Ecto neural progenitor cell (in vitro differentiated cells): ENCODE measurements at regions not wholly inside any gene's neighbourhood (a gene's known extent, or its start where the extent isn't known, plus 50 kb on each side); places are given as distances from the start of the nearest gene placed in this dataset.
A peak's percentile ranks its signal among the peaks of the same experiment; 100 is the strongest.
"Not testable (repeated sequence)": the region's sequence is repeated elsewhere in the genome, so short reads cannot be mapped to it uniquely, and the experiment has no call there.

Source experiments
- DNase-seq: peaks from one replicate; pipeline ENCODE4 v3.0.0-alpha.2; 2018; ENCODE audit warnings: low spot score

DNA sequence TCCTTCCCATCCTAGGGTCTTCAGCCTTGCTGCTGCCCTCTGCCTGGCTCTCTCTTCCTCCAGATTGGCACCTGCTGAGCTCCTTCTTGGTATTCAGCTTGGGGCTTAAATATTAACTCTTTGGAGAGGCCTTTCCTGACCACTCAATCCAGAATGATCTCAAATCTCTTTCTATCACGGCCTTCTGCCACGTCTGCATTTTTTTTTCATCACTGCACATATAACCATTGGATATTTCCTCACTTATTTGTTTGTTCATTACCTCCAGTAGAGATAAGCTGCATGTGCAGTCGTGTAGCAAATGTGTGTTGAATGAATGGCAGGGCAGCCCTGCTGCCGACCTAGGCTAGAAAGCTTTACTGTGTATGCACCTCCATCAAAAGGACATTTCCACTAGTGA, 51.6 kb upstream of the MPP7 start:
- DNase-seq: no peak

DNA sequence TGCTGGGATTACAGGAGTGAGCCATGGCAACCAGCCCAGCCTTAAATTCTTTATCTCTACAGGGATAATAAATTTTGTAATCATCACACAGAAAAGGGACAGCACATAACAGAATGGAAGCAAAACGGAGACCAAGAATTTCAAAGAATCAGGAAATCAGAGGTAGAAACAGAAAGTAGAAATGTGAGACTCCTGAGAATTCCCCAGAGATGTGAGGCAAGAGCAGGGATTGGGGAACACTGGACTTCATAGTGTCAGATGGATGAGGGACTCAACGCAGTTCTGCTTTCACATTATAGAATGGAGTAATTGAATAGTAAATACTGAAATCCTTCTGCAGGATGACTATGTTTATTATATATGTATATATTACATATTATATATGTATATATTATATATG, 52.5 kb upstream of the MPP7 start:
- no peak for DNase-seq

DNA sequence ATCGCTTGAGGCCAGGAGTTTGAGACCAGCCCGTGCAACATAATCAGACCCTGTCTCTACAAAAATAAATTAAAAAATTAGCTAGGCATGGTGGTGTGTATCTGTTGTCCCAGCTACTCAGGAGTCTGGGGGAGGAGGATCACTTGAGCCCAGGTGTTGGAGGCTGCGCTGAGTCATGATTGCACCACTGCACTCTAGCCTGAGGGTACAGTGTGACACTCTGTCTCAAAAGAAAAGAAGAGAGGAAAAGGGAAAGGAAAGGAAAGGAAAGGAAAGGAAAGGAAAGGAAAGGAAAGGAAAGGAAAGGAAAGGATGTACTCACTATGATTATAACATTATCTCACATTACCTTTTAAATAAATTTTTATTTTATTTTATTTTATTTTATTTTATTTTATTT, 56.5 kb upstream of the MPP7 start:
- no peak for DNase-seq

DNA sequence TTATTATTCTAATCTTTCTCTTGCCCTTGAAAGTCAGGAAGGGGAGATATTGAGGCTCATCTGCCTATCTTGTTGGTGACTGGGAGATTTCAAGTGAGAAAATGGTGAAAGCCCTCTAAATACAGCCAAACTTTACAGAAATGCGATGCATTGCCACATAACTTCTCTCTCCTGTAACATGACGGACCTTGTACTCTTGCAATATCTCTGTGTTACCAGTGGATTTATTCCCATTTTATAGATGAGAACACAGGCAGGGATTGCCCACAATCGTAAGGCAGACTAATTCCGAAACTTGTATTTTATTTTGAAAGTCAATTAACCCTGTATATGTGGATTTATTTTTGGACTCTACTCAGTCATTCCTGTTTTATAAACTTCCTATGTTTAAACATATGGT, 57.3 kb upstream of the MPP7 start:
- no peak for DNase-seq

DNA sequence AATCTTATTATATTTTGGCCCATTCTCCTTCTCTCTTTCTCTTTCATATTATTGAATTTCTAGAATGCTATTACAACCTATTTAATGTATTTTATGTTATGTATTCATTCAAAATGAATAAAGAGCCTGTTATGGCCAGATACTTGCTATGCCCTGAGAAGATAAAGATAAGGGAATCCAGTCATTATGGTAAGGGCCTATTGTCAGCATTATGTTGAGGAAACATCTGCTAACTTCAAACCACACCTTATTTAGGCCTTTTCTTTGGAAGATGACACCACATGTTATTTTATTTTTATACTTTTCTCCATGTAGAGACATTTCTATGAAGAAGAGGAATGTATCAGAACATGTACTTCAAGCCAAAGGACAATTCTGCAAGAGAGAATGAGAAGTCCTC, 60.5 kb upstream of the MPP7 start:
- no peak for DNase-seq

DNA sequence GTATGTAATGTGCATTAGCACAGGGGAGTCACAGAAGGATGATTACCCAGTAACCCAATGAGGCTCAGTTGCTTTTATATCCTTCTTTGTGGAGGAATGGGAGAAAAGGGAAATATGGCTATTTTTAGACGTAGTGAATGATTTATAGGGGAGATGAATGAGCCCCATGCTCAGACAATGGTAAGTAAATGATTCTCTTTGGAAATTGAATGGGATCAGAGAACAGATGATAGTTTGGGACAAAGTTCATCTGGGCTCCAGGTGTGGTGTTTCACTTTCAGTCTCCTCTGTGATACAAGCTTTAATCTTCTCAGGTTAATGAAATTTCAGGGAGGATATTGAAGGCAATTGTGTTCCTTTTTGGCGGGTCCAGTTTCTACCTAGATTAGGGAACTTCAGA, 63.0 kb upstream of the MPP7 start:
- DNase-seq: no peak

DNA sequence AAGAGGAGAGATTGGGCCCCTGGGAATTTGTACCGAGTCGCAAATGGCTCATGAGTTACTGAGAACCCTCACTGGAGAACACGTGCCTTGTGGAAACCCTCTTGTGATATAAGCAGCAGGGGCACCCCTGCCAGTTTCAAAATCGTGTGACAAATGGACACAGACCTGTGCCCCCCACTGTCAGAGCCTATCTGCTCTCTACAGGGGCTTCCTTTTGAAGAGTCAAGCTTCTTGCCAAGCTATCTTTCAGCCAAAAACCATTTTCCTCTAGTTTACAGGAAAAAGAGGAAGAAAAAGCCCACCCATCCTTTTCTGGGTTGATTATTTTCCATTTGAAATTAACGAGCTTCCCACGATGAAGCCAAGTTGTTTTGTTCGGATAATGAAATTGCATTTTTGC, 64.1 kb upstream of the MPP7 start:
- no peak for DNase-seq

DNA sequence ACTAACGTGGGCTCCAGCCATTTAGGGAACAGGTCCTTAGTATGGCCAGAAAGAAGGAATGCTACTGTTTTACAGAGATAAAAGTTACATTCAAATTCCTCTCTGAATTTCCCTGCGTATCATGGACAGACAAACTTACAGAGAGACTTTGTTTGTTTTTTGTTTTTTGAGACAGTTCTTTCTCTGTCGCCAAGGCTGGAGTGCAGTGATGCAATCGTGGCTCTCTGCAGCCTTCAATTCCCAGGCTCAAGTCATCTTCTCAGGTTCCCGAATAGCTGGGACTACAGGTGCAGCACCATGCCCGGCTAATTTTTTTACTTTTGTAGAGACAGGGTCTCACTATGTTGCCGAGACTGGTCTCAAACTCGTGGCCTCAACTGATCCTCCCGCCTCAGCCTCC, 64.5 kb upstream of the MPP7 start:
- no peak for DNase-seq

DNA sequence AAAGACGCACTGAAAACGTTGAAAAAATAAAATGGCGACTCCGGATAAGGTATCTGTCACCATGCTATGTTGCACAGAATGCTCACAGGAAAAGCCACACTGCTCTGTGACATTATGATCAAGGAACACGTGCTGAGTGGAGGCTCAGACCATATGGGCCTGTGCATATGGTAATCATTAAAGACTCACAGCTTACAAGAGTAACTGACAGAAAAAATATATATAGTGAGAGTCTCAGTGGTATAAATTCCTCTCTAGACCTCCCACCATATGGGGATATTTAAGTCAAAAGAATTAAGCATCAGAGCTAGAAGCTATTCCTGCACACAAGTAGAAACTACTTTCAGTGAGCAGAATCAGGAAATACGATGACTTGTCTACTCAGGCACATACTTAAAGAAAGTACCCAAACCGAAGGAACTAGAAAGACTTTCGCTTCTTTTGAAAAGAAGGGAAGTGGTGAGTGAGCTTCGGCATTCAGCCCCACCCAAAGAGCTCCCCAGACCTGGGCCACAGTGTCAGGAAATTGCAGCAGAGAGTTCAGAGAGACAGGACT, 65.1 kb upstream of the MPP7 start:
- no peak for DNase-seq

DNA sequence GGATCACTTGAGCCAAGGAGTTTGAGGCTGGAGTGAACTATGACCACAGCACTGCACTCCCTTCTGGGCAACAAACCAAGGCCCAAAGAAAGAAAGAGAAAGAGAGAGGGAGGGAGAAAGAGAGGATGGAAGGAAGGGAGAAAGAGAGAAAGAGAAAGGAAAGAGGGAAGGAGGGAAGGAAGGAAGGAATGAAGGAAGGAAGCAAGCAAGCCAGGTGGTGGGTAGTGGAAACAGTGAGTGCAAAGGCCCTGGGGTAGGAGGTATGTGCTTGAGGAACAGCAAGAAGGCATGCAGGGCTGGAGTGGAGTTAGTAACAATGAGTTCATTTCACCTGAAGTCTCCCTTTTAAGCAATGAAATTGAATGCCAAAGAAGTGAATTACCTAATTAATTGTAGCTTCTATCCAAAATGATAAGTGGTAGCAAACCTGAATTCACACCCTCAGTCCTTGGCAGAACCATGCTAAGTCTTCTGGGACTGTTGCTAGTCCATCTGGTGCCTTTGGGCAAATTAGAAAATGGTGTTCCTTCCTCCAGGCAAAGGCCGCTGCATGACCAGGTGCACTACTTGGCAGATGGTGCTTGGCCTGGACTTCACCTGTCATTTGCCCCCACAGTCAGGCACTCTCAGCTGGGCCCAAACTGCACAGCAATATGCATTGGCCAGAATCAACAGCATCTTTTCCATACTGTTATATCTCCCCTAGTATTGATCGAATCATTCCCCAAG, 67.4 kb upstream of the MPP7 start:
- DNase-seq: no peak

DNA sequence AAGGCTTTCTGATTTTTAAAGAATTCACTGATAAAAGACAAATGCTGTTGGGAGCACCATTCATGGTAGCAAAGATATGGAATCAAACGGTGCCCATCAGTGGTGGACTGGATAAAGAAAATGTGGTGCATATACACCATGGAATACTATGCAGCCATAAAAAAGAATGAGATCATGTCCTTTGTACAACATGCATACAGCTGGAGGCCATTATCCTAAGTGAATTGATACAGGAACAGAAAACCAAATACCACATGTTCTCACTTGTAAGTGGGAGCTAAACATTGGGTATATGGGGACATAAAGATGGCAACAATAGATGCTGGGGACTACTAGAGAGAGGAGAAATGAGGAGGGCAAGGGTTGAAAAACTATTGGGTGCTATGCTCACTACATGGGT, 68.8 kb upstream of the MPP7 start:
- not testable (repeated sequence) for DNase-seq

DNA sequence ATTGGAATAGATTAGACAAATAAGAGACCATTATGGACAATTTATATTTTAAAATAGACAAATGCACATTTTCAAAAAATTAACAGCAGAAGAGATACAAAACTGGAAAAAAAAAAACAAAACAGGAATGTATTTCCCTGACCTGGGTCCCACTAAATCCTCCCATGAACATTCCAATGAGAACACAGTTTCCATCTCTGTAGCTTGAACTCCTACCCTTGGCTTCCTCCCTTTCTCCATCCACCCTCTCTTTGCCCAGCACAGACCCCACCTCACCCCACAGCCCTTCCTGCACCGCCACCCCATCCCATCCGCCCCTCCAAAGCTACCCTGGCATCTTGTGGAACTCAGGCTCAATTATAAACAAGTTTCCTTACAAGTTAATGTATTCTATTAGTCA, 71.2 kb upstream of the MPP7 start:
- DNase-seq: no peak

DNA sequence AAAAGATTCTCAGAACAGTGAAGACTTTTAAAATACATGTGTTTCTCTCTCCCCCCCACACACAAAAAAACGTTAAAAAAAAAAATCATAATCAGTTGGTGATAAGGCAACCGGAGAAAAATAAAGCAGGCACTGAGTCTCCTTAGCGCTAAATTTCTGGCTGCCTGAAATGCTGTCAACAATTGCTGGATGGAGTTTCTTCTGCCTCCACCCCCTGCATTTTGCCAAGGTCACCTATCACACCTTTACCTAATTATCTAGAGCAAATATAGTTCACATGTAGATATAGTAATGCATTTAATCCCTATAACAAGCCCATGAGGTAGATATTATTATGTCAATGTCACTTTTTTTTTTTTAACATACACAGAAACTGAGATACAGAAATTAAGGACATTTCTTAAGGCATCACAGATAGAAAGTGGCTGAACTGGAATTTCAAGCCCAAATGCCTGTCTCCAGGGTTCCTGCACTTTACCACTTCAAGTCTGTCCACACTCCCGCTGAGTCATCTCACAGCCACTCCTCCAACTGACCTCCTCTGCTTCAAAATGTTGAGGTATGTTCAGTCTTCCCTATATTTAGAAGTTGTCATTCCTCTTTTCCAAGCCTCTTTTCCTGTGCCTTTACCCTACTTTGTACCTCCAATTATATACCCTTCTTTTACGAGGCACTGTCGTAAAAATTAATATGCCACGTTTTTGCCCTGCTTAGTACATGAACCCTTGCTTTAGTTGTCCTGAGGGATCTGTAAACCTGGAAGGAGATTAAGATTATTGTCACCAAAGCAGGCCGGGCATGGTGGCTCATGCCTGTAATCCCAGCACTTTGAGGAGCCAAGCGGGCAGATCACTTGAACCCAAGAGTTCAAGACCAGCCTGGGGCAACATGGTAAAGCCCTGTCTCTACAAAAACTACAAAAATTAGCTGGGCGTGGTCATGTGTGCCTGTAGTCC, 72.8 kb upstream of the MPP7 start:
- no peak for DNase-seq

DNA sequence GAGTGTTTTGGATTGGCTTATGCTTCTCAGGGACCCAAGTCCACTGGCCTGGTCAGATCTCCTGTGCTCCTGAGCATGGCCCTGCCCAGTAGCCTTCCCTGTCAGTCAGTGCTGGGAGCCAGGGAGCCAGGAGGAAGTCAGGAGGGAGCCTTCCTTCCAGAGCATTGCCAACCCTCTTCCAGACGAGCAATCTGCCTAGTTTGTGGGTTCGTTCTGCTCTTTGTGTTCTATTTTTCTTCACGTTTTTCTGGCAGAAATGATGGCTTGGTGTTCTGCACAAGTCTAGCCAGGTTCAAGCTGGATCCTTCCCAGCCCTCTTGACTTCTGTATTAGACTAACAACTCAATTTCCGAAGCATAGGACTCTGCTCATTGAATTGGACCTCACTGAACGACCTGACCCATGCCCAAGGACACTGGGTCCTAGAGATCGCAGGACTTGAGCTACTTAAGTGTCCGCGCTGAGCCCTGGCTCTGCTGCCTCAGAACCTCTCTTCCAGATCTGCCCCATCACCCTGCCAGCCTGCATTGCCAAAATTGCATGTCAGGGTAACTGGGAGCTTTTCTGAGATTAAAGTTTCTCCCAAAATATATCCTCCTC, 76.2 kb upstream of the MPP7 start:
- no peak for DNase-seq

DNA sequence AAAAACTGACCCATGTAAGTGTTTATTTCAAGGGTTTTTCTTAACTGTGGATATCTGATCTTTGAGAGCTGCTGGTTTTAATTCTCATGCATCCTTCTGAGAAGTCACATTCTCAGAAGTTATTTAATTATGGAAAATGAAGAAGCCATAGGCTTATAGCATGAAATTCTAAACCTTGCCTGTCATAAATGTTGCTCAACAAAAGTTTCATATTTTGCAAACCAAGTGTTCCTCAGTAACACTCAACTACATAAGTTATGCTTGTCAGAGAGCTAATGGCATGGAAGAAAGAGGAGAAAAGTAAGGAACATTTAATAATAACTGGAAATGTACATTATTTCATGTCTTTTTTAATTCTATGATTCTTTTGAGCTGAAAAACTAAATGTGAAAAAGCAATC, 78.6 kb upstream of the MPP7 start:
- DNase-seq: no peak

DNA sequence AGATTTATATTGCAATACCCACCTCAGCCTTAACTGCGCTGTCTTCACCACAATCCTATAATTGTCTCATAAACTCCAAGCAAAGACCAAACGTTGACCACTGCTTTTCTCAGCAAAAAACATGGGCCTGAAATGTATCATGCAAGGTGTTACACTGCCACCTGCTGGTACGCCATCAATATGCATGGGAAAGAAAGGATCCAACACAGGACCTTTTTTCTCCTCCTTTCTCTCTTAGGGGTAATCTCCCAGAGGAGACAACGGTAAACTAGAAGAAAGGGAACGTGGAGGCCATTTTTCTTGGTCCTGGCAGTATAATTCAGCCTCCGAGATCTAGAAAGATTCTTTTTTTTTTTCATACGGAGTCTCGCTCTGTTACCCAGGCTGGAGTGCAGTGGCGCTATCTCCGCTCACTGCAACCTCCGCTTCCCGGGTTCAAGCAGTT, 79.1 kb upstream of the MPP7 start:
- DNase-seq: peak; percentile 84

DNA sequence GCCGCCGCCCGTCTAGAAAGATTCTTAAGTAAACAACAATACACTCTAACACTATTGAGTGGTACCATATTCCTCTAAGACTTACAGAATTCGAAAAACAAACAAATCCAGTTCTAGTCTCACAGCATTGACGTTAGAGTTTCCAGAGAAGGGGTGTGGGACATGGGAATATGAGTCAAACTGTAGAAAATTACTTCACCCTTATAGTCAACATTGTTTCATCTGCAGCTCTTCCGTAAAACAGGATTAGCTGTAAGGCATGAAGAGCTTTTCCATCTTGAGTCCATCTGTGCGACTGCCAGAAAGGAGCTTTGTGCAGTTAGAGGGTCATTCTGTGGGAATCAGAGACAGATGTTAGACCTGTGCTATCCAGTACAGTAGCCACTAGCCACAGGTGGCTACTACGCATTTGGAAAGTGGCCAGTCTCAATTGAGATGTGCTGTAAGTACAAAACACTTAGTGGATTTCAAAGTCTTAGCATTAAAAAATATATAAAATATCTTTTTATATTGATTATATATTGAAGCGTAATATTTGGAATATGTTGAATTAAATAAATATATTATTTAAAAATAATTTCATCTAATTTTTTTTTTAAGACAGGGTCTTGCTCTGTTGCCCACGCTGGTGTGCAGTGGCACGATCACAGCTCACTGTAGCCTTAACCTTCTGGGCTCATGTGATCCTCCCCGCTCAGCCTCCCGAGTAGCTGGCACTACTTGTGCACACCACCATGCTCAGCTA, 79.8 kb upstream of the MPP7 start:
- no peak for DNase-seq

DNA sequence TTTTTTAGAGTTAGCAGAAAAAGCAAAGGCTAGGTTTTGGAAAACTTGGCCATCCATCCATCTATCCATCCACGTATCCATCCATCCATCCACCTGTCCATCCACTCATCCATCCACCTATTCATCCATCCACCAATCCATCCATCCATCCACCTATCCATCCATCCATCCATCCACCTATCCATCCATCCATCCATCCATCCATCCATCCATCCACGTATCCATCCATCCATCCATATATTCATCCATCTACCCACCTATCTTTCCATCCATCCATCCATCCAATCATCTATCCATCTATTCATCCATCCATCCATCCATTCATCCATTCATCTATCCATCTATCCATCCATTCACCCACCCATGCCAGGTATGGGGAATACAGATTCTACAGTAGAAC, 81.7 kb upstream of the MPP7 start:
- DNase-seq: no peak

DNA sequence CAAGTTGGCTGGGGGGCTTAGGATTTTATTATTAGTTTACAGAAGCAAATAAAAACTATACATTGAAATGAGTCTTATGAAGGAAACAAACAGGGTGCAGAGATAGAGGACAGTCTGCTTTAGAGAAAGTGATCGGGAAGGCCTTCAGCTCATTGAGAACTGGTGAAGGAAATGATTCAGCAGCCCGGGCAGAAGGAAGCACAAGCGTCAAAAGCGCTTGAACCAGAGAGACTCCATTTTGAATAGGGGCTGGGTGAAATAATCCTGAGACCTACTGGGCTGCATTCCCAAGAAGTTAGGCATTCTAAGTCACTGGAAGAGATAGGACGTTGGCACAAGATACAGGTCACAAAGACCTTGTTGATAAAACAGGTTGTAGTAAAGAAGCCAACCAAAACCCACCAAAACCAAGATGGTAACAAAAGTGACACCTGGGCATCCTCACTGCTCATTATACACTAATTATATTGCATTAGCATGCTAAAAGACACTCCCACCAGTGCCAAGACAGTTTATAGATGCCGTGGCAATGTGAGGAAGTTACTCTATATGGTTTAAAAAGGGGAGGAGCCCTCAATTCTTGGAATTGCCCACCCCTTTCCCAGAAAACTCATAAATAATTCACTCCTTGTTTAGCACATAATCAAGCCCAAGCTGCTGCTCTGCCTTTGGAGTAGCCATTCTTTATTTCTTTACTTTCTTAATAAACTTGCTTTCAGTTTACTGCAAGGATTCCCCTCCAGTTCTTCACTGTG, 83.1 kb upstream of the MPP7 start:
- no peak for DNase-seq

DNA sequence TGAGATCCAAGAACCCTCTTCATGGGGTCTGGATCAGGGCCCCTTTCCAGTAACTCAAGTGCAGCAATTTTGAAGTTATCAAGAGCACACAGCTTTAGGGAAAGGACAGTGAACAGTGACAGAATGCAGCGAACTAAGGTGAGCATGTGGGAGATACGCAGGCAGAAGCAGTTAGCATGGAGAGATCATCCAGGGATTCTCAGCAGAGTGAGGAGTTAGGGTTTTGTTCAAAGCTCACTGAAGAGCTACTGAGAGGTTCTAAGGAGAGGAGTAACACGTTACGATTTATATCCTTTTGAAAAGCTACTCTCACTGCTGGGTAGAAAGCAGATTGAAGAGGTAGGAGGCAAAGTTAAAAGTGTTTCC, 83.6 kb upstream of the MPP7 start:
- no peak for DNase-seq

DNA sequence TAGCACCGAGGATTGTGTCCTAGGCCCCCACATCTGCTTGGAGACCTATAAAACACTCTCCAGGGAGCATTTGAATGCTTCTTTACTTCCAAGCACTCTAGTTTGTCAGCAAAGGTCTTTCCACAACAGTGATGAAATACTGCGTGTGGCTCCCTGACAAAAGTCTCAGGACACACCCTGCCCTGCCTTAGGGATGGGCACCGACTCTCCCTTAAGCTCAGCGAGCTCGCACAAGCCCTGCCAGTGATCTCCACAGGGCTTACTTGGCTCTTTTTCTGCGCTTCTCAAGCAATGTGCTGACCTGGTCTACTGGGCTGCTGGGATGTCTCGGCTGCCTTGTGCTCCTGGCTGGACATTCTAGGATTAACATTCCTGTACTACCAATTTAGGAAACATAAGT, 84.3 kb upstream of the MPP7 start:
- DNase-seq: no peak
